GM23338 (cell line): ENCODE measurements at regions not wholly inside any gene's neighbourhood (a gene's known extent, or its start where the extent isn't known, plus 50 kb on each side); places are given as distances from the start of the nearest gene placed in this dataset.

ENCODE experiments used
- ATAC-seq: fragments of 200-7000 bp; cut with Tn5 transposase; 3 replicates; pipeline ENCODE4 v1.9.1; 2020
- DNase-seq: peaks from one replicate; pipeline ENCODE4 v3.0.0-alpha.2; 2015; ENCODE audit warnings: low spot score
- H2AFZ ChIP-seq: fragments of 200-600 bp; sonication (generic); 2 replicates; pipeline ENCODE4 v1.8.0; 2016; ENCODE audit warnings: antibody characterized with exemption, mild to moderate bottlenecking, moderate library complexity
- H3F3A ChIP-seq: fragments of 200-600 bp; sonication (generic); replicated peaks from 2 replicates; pipeline ENCODE4 v1.8.0; 2017; ENCODE audit warnings: antibody characterized with exemption, mixed run types, low read depth
- H3K27ac ChIP-seq: fragments of 200-600 bp; sonication (generic); 2 replicates; pipeline ENCODE4 v1.6.1; 2016; ENCODE audit warnings: low read depth
- H3K27me3 ChIP-seq: fragments of 200-600 bp; sonication (generic); 2 replicates; pipeline ENCODE4 v1.8.0; 2016; ENCODE audit warnings: mild to moderate bottlenecking, mixed run types, moderate library complexity; ENCODE audit not compliant: insufficient read depth
- H3K36me3 ChIP-seq: fragments of 200-600 bp; sonication (generic); 2 replicates; pipeline ENCODE4 v1.8.0; 2016; ENCODE audit warnings: mild to moderate bottlenecking; ENCODE audit not compliant: insufficient read depth
- H3K4me1 ChIP-seq: fragments of 200-600 bp; sonication (generic); 2 replicates; pipeline ENCODE4 v1.8.0; 2016; ENCODE audit warnings: mild to moderate bottlenecking, moderate library complexity; ENCODE audit not compliant: insufficient read depth
- H3K4me2 ChIP-seq: fragments of 200-600 bp; sonication (generic); 2 replicates; pipeline ENCODE4 v1.7.1; 2017; ENCODE audit warnings: mixed run types
- H3K4me3 ChIP-seq: fragments of 200-600 bp; sonication (generic); 2 replicates; pipeline ENCODE4 v1.6.1; 2016; ENCODE audit warnings: mixed run types
- H3K79me2 ChIP-seq: fragments of 200-600 bp; sonication (generic); replicated peaks from 2 replicates; pipeline ENCODE4 v1.8.0; 2017; ENCODE audit warnings: mild to moderate bottlenecking; ENCODE audit not compliant: insufficient read depth
- H3K9me2 ChIP-seq: fragments of 200-600 bp; sonication (generic); 2 replicates; pipeline ENCODE4 v1.8.0; 2017; ENCODE audit not compliant: insufficient read depth
- H4K20me1 ChIP-seq: fragments of 200-600 bp; sonication (generic); replicated peaks from 2 replicates; pipeline ENCODE4 v1.8.0; 2017; ENCODE audit warnings: mild to moderate bottlenecking; ENCODE audit not compliant: insufficient read depth
- H3K27ac Mint-ChIP-seq: 2 replicates; pipeline ENCODE4 v1.8.0; 2020; ENCODE audit warnings: inconsistent platforms, mild to moderate bottlenecking, moderate library complexity, mixed read lengths
- H3K27me3 Mint-ChIP-seq: 3 replicates; pipeline ENCODE4 v1.8.0; 2022; ENCODE audit warnings: low read depth, mild to moderate bottlenecking, moderate library complexity, mixed read lengths, inconsistent platforms; ENCODE audit not compliant: insufficient read depth, poor library complexity
- H3K36me3 Mint-ChIP-seq: 3 replicates; pipeline ENCODE4 v1.8.0; 2021; ENCODE audit warnings: low read depth, mild to moderate bottlenecking, inconsistent platforms, moderate library complexity, mixed read lengths
- H3K4me1 Mint-ChIP-seq: 3 replicates; pipeline ENCODE4 v1.8.0; 2020; ENCODE audit warnings: mild to moderate bottlenecking, inconsistent platforms, mixed read lengths
- H3K4me3 Mint-ChIP-seq: 3 replicates; pipeline ENCODE4 v1.8.0; 2021; ENCODE audit warnings: moderate library complexity, mild to moderate bottlenecking, inconsistent platforms, mixed read lengths
- H3K9me3 Mint-ChIP-seq: 3 replicates; pipeline ENCODE4 v1.8.0; 2020; ENCODE audit warnings: moderate library complexity, mild to moderate bottlenecking, inconsistent platforms, mixed read lengths
- CREB1 ChIP-seq: fragments of 250-450 bp; sonication (Bioruptor Pico); IDR thresholded peaks from 2 replicates; pipeline ENCODE4 v1.5.0; 2020; ENCODE audit warnings: low read depth, mild to moderate bottlenecking, moderate library complexity
- ETS1 ChIP-seq: IDR thresholded peaks from 2 replicates; pipeline ENCODE4 v1.6.1; 2016; ENCODE audit warnings: antibody characterized with exemption
- EZH2 ChIP-seq: fragments of 200-600 bp; sonication (generic); IDR thresholded peaks from one replicate; pipeline ENCODE4 v1.8.0; 2017; ENCODE audit warnings: antibody characterized with exemption, mild to moderate bottlenecking, low read depth; ENCODE audit not compliant: unreplicated experiment
- EZH2phosphoT487 ChIP-seq: fragments of 200-600 bp; sonication (generic); IDR thresholded peaks from one replicate; pipeline ENCODE4 v1.8.1; 2018; ENCODE audit warnings: antibody characterized with exemption; ENCODE audit not compliant: unreplicated experiment
- JUNB ChIP-seq: IDR thresholded peaks from one replicate; pipeline ENCODE4 v1.6.1; 2016; ENCODE audit warnings: antibody characterized with exemption; ENCODE audit not compliant: unreplicated experiment
- NANOG ChIP-seq: IDR thresholded peaks from 2 replicates; pipeline ENCODE4 v1.6.1; 2016; ENCODE audit warnings: antibody characterized with exemption, borderline replicate concordance
- POLR2AphosphoS5 ChIP-seq: IDR thresholded peaks from 2 replicates; pipeline ENCODE4 v1.6.1; 2016; ENCODE audit warnings: antibody characterized with exemption, low read depth
- REST ChIP-seq: IDR thresholded peaks from one replicate; pipeline ENCODE4 v1.6.1; 2018; ENCODE audit warnings: antibody characterized with exemption; ENCODE audit not compliant: unreplicated experiment
- ZNF114 ChIP-seq: fragments of 250-450 bp; sonication (Bioruptor Pico); IDR thresholded peaks from 2 replicates; pipeline ENCODE4 v1.5.0; 2020; ENCODE audit warnings: mild to moderate bottlenecking, moderate library complexity
- ZNF462 ChIP-seq: fragments of 250-450 bp; sonication (Bioruptor Pico); IDR thresholded peaks from 2 replicates; pipeline ENCODE4 v1.5.0; 2020; ENCODE audit warnings: mild to moderate bottlenecking, moderate library complexity

- TF ChIP-seq ZNF462 (CRISPR knock-in tag) (peak; percentile 91), EZH2phosphoT487 (no peak), ZNF114 (no peak), EZH2 (no peak), ETS1 (no peak), JUNB (no peak)
Observed at GRCh38 chr9:119441338-119441737, 72.1 kb upstream of the BRINP1 start (continued).

- H3K27me3 ChIP-seq, result no peaks in the 10 kb centered on the region
- H4K20me1 ChIP-seq, result no peaks in the 10 kb centered on the region
- peaks cover 13% of the 10 kb centered on the region for H3K4me1 ChIP-seq
- H3K4me3 ChIP-seq, result no peak overlapping the region
- H3K27ac ChIP-seq, result no peak overlapping the region
- H3K4me2 ChIP-seq, result no peak overlapping the region
- Mint-ChIP-seq H3K4me3 (no peak overlapping the region), H3K9me3 (no peaks in the 10 kb centered on the region; the same call in 2 of the 3 replicates), H3K27me3 (peaks cover 5% of the 10 kb centered on the region), H3K36me3 (no peaks in the 10 kb centered on the region), H3K27ac (no peak overlapping the region), H3K4me1 (peaks cover 34% of the 10 kb centered on the region)
- H3K9me2 ChIP-seq, result no peaks in the 10 kb centered on the region; the same call in 1 of the 2 replicates
- no peak for DNase-seq
- no peak for TF ChIP-seq NANOG
- no peak for TF ChIP-seq CREB1
- TF ChIP-seq POLR2AphosphoS5, result no peak
- no peak for TF ChIP-seq EZH2phosphoT487
- no peak for TF ChIP-seq EZH2
- TF ChIP-seq ZNF114, result no peak
- TF ChIP-seq REST, result no peak
- TF ChIP-seq JUNB, result no peak
- no peaks in the 10 kb centered on the region for H3F3A ChIP-seq
- no peak overlapping the region for H2AFZ ChIP-seq
- no peaks in the 10 kb centered on the region for H3K36me3 ChIP-seq
- ATAC-seq, result no peak
- H3K79me2 ChIP-seq, result no peaks in the 10 kb centered on the region
Observed at GRCh38 chr9:119436261-119436660, 67.0 kb upstream of the BRINP1 start.
